AG10803 (cell line): ENCODE measurements at regions not wholly inside any gene's neighbourhood (a gene's known extent, or its start where the extent isn't known, plus 50 kb on each side); places are given as distances from the start of the nearest gene placed in this dataset.
"Not testable (repeated sequence)": the region's sequence is repeated elsewhere in the genome, so short reads cannot be mapped to it uniquely, and the experiment has no call there.

ENCODE experiments used
- DNase-seq: peaks from one replicate; pipeline ENCODE4 v3.0.0; 2010; ENCODE audit warnings: low read depth
- H3K4me3 ChIP-seq: 2 replicates; pipeline ENCODE4 v1.5.1; 2011; ENCODE audit warnings: mild to moderate bottlenecking, low read length, control low read depth
- TF ChIP-seq, protein P1 (sequence below): conservative IDR thresholded peaks from 2 replicates; pipeline ENCODE4 v1.5.1; 2011; ENCODE audit warnings: mild to moderate bottlenecking, low read length, control low read depth, inconsistent platforms

DNA sequence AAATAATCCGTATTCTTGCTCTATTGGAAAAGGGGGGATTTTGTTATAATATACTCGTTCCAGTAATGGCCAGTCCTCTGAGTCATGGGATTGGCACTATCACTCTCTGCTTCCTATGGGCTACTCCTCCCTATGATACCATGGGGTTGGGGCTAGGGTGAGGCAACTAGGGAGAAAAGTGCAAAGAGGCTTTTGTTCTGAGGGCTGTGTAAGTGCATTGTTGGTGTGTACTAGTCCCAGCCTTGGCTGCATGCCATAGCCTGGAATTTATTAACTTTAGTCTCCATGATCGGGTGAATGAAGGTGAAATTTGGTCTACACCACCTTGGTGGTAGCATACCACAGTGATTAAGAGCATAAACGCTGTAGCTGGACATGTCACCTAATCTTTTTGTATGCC is 247.6 kb downstream of the RPAP3 start:
- H3K4me3 ChIP-seq = no peak overlapping the region
- TF ChIP-seq, protein P1, sequence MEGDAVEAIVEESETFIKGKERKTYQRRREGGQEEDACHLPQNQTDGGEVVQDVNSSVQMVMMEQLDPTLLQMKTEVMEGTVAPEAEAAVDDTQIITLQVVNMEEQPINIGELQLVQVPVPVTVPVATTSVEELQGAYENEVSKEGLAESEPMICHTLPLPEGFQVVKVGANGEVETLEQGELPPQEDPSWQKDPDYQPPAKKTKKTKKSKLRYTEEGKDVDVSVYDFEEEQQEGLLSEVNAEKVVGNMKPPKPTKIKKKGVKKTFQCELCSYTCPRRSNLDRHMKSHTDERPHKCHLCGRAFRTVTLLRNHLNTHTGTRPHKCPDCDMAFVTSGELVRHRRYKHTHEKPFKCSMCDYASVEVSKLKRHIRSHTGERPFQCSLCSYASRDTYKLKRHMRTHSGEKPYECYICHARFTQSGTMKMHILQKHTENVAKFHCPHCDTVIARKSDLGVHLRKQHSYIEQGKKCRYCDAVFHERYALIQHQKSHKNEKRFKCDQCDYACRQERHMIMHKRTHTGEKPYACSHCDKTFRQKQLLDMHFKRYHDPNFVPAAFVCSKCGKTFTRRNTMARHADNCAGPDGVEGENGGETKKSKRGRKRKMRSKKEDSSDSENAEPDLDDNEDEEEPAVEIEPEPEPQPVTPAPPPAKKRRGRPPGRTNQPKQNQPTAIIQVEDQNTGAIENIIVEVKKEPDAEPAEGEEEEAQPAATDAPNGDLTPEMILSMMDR = no peak
- no peak for DNase-seq

DNA sequence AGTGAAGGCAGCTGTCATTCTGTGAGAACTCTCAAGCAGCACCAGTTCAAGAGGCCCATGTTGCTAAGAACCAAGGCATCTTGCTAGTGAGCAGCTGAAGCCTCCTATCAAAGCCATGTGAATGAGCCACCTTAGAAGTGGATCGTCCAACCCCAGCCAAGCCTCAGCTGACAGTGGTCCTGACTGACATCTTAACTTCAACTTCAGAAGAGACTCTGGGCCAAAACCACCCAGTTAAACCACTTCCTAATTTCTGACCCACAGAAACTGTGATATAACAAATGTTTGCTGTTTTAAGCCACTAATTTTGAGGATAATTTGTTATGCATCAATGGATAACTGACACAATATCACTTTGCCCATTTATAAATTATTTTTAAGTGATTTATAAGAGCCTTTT is 256.0 kb downstream of the RPAP3 start:
- H3K4me3 ChIP-seq = no peak overlapping the region
- TF ChIP-seq, protein P1 = no peak
- DNase-seq = no peak

DNA sequence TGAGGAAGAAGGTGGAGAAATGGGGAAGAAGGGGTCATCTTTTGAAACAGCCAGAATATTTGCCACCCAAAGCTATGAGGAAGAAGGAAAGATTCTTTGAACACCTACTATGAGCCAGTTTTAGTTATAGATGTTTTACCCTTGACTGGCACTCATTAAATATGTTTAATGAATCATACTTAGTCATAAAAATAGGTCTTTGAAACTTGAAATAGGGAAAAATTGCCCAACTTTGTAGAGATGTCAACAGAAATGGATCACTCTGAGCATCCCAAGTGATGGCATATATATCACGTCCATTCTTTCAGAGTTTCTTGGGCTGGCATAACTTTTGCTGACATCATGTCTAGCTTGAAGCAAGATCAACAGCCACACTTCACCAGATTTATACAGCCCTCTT is 263.5 kb downstream of the RPAP3 start:
- DNase-seq = no peak
- no peak overlapping the region for H3K4me3 ChIP-seq
- TF ChIP-seq, protein P1 = no peak

DNA sequence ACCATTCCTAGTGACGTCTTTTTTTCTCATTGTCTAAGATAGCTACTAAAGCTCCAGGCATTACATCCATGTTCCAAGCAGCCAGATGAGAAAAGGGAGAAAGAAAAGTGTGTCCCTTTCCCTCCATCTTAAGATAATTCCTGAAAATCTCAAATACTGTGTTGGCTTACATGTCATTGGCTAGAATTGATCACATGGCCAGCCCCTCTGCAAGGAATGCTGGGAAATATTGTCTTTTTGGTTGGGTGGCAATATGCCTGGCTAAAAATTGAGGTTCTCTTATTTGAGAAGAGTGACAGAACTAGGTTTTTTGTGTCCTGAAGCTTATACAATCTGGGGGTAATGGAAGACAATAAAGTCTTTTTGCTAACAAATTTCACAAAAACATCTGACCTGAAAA is 264.3 kb downstream of the RPAP3 start:
- no peak for DNase-seq

DNA sequence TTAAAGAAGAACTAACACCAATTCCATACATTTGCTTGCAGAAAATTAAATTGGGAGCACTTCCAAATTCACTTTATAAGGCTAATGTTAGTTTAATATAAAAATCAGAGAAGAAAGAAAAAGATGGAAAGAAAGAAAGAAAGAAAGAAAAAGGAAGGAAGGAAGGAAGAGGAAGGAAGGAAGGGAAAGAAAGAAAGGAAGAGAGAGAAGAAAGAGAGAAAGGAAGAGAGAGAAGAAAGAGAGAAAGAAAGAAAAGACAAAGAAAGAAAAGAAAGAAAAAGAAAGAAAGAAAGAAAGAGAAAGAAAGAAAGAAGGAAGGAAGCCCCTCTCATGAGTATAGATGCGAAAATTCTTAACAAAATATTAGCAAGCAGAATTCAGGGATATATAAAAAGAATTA is 267.7 kb downstream of the RPAP3 start:
- H3K4me3 ChIP-seq = no peak overlapping the region
- no peak for DNase-seq
- TF ChIP-seq, protein P1 = no peak

More for the DNA sequence above, 264.3 kb downstream of the RPAP3 start:
- TF ChIP-seq, protein P1 = no peak
- H3K4me3 ChIP-seq = no peak overlapping the region

DNA sequence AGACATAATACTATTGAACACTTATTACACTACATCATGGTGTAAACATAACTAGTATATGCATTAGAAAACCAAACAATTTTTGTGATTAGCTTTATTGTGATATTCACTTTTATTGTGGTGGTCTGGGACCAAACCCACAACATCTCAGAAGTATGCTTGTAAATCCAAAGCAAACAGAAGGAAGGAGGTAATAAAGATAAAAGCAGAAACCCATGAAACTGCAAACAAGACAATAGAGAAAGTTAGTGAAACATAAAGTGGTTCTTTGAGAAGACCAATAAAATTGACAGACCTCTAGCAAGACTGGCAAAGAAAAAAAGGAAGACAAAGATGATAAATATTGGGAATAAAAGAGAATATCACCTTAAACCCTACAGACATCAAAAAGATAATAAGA is 268.3 kb downstream of the RPAP3 start:
- no peak for DNase-seq
- H3K4me3 ChIP-seq = no peak overlapping the region
- TF ChIP-seq, protein P1 = no peak

DNA sequence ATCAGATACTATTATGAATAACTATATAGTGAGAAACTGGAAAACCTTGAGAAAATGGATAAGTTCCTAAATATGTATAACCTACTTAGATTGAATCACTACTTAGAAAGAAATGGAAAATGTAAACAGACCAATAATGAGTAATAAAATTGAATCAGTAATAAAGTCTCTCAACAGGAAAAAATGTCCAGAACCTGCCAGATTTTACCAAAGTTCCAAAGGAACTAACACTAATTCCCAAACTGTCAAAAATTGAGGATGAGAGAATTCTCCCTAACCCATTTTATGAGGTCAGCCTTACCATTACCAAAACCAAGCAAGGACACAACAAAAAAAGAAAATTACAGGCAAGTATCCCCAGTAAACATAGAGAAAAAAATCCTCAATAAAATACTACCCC is 272.0 kb downstream of the RPAP3 start:
- DNase-seq = peak; percentile 42
- H3K4me3 ChIP-seq = no peak overlapping the region
- TF ChIP-seq, protein P1 = no peak

DNA sequence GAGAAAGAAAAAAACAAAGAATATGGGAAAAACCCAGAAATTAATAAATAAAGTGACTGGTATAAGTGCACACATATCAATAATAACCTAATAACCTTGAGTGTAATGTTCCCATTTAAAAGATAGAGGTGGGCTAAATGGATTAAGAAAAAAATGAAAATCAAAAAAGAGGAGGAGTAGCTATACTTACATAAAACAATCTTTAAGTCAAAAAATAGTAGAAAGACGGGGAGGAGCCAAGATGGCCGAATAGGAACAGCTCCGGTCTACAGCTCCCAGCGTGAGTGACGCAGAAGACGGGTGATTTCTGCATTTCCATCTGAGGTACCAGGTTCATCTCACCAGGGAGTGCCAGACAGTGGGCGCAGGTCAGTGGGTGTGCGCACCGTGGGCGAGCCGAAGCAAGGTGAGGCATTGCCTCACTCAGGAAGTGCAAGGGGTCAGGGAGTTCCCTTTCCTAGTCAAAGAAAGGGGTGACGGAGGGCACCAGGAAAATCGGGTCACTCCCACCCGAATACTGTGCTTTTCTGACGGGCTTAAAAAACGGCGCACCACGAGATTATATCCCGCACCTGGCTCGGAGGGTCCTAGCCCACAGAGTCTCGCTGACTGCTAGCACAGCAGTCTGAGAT is 279.0 kb downstream of the RPAP3 start:
- DNase-seq, H3K4me3 ChIP-seq: not testable (repeated sequence)
